LNCaP clone FGC (cell line): ENCODE measurements at regions not wholly inside any gene's neighbourhood (a gene's known extent, or its start where the extent isn't known, plus 50 kb on each side); places are given as distances from the start of the nearest gene placed in this dataset.

Experiments used
- DNase-seq: peaks from one replicate; pipeline ENCODE4 v3.0.0-alpha.2; 2011; ENCODE audit warnings: low read depth
- H3K4me3 ChIP-seq: 2 replicates; pipeline ENCODE4 v1.5.1; 2011; ENCODE audit warnings: mild to moderate bottlenecking, low read depth, low read length, control low read depth
- TF ChIP-seq, protein P1 (sequence below): IDR thresholded peaks from 2 replicates; pipeline ENCODE4 v1.5.1; 2012; ENCODE audit warnings: mild to moderate bottlenecking; ENCODE audit not compliant: control insufficient read depth, insufficient read depth; ENCODE audit errors: extremely low read depth

DNA sequence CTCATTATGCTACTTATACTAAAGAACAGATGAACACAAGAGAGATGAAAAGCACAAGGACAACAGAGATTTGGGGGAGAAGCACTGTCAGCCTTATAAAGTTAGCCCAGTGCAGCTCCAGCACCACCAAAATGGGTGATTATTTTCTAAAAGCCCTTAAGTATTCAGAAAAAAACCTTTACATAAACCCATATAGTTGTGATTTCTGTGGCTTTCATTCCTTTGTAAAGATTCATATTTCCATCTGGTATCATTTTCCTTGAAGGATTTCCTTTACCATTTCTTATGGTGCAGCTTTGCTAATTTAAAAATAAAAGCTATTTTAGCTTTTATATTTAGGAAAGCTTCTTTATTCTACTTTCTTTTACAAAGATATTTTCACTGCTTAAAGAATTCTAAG lies 311.0 kb downstream of the TMEM167A start:
- TF ChIP-seq, protein P1, sequence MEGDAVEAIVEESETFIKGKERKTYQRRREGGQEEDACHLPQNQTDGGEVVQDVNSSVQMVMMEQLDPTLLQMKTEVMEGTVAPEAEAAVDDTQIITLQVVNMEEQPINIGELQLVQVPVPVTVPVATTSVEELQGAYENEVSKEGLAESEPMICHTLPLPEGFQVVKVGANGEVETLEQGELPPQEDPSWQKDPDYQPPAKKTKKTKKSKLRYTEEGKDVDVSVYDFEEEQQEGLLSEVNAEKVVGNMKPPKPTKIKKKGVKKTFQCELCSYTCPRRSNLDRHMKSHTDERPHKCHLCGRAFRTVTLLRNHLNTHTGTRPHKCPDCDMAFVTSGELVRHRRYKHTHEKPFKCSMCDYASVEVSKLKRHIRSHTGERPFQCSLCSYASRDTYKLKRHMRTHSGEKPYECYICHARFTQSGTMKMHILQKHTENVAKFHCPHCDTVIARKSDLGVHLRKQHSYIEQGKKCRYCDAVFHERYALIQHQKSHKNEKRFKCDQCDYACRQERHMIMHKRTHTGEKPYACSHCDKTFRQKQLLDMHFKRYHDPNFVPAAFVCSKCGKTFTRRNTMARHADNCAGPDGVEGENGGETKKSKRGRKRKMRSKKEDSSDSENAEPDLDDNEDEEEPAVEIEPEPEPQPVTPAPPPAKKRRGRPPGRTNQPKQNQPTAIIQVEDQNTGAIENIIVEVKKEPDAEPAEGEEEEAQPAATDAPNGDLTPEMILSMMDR: no peak
- H3K4me3 ChIP-seq: no peak overlapping the region
- no peak for DNase-seq

DNA sequence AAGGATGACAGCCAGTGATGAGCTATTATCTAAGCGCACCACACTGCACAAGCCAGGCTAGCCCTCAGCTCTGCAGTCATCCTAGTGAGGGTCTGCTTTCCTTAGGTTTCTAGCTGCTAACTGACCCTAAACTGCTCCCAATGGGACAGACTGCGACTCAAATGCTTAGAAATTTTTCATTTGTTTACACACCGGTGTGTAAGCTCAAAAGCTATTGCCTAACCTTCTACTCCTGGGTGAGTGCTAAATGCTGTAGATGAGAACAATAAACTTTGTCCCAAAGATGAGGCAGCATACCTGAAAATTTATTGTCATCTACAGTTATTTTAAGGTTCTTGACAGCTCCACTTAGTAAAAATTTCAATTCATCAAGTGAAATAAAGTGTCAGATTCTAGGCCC lies 311.4 kb downstream of the TMEM167A start:
- H3K4me3 ChIP-seq: no peak overlapping the region
- TF ChIP-seq, protein P1: no peak
- DNase-seq: no peak

DNA sequence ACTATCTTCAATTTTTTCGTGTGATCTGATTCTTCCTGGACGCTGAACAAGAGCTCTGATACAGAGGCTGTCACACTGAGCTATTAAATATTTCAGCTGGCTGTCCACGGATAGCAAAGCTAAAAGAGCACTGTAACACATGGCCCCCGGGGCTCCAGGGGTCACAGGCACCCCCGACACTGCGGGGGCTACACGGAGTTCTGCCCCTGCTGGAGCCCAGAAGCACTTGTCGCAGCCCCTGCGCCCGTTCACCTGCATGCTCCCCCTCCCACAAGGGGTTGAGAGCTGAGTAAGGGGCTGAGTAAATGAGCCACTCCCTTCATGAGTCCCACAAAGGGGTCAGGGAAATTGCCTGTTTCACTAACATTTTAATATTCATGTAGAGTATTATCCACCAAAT lies 316.3 kb downstream of the TMEM167A start:
- no peak overlapping the region for H3K4me3 ChIP-seq
- no peak for DNase-seq
- TF ChIP-seq, protein P1: no peak

DNA sequence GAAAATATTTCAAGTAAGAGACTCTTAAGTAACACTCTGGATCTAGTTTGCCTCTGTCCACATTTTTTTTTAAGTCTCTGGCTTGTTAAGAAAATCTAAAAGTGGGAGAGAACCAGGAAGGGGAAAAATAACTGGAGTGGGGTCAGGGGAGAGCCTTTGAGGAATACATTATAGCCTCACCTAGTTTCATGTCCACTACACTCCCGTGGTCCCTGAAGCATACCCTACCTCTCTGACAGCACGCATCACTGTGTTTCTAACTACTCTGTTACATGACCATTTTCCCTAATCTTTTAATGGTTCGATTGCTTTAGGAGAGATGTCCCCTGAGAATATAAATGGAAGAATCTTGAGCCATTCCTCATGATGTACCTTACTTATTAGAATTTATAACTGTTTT lies 318.3 kb downstream of the TMEM167A start:
- DNase-seq: no peak
- H3K4me3 ChIP-seq: no peak overlapping the region
- TF ChIP-seq, protein P1: no peak

DNA sequence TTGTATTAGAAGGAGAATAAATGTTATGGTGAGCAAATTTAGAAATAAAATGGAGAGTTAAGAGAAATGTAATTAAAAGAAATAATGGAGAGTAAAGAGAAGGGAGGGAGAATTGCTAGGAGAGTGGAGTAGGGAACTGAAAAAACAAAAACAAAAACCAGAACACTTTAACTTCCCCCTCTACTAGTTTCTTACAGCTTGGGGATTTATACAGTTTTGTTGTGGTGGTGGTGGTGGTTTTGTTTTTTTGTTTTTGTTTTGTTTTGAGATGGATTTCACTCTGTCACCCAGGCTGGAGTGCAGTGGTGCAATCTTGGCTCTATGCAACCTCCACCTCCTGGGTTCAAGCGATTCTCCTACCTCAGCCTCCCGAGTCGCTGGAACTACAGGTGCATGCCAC lies 322.4 kb downstream of the TMEM167A start:
- DNase-seq: no peak
- TF ChIP-seq, protein P1: no peak
- no peak overlapping the region for H3K4me3 ChIP-seq

DNA sequence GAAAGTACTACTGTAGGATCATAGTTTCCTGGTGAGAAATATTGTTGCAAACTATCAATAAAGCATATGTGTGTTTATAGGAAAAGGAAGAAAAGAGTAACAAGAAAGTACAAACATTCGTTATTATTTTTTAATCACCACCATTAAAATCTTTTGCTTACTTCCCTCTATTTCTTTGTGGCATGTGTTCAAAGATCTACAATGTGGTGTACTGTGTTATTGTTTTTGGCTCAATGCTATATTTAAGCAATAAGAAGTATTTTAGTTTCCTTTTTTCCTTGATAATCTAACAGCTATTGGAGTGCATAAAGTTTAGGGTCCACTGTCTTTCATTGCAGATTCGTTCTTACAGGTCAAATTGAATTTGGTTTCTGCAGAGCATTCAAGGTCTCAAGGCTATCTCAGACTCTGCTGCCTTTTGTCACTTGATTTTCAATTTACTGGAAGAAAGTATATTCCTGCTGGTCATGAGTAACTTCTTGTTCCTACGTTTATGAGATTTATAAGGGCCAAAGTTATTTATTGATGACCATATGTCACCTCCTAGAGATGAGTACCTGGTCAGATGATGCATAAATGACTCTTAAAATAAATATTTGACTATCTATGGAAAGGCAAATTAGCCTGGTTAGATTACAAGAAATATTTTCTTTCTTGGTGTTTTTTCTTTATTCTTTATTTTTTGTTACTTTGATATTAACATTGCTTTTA lies 323.0 kb downstream of the TMEM167A start:
- peak; percentile 39 for DNase-seq
- H3K4me3 ChIP-seq: no peak overlapping the region
- TF ChIP-seq, protein P1: no peak

DNA sequence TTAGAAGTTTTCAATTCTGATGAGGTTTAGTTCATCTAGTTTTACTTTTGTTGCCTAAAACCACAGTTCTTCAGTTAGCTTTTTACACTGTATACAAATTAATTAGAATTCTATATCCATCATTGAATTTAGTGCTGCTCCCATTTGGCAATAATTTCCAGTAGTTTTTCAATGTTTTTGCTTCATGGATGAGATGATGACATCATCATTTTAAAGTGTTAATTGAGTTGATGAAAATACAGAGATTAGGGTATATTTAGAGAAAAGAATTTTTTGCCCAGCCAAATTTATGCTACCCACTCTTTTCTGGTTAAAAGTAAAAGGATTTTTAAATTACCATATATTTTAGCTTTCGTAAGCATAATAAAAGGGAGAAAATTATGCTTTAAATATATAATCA lies 323.8 kb downstream of the TMEM167A start:
- H3K4me3 ChIP-seq: no peak overlapping the region
- no peak for DNase-seq
- TF ChIP-seq, protein P1: no peak
